ENCODE measurements at regions not wholly inside any gene's neighbourhood (a gene's known extent, or its start where the extent isn't known, plus 50 kb on each side); places are given as distances from the start of the nearest gene placed in this dataset.

DNA sequence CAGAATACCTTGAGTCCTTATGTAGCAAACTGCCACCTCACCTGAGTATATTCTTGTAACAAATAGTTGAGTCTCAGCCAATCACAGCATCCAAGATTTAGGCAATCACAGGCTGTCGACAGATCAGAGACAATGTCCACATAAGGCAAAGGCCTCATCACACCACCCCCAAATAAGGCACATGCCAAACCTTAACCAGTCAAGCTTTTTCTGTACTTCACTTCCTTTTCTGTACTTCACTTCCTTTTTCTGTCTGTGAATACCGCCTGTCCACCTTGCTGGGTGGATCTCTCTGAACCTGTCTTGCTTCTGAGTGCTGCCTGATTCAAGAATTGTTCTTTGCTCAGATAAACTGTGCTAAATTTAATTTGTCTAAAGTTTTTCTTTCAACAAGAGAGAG lies 210.4 kb upstream of the N4BP1 start:
- no peak for TF ChIP-seq CTCF (IDR thresholded peaks at IDR 0.05)
- no peak for TF ChIP-seq POLR2A (IDR thresholded peaks at IDR 0.05)

Data from uterus (tissue), 2 donors.